ENCODE measurements at regions not wholly inside any gene's neighbourhood (a gene's known extent, or its start where the extent isn't known, plus 50 kb on each side); places are given as distances from the start of the nearest gene placed in this dataset.

DNA sequence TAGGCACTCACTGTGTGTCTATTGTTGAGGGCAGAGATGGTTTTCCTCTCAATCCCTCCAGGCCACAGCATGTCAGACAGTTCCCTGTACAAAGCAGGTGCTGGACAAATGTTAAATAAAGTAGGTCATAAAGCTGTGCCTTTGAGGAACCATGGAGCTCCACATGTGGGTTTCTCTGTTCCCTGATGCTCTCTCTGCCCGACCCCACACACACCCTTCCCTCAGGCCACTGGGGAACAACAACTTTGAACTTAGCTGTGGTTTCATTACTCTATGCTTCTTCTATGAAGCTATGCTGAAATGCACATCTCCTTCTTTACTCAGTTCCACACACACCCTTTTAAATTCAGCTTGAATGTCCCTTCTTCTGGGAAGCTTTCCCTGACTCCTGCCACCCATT is 415.3 kb downstream of the HRH4 start:
- TF ChIP-seq ARNTL (CRISPR knock-in tag; IDR thresholded peaks at IDR 0.05; ENCODE audit: borderline replicate concordance, low read depth), result no peak
- TF ChIP-seq ZC3H10 (CRISPR knock-in tag; IDR thresholded peaks at IDR 0.05), result no peak
- TF ChIP-seq, protein P1, sequence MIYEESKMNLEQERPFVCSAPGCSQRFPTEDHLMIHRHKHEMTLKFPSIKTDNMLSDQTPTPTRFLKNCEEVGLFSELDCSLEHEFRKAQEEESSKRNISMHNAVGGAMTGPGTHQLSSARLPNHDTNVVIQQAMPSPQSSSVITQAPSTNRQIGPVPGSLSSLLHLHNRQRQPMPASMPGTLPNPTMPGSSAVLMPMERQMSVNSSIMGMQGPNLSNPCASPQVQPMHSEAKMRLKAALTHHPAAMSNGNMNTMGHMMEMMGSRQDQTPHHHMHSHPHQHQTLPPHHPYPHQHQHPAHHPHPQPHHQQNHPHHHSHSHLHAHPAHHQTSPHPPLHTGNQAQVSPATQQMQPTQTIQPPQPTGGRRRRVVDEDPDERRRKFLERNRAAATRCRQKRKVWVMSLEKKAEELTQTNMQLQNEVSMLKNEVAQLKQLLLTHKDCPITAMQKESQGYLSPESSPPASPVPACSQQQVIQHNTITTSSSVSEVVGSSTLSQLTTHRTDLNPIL (CRISPR knock-in tag; IDR thresholded peaks at IDR 0.05; ENCODE audit: low read depth), result no peak
- TF ChIP-seq SNAI2 (CRISPR knock-in tag; IDR thresholded peaks at IDR 0.05), result no peak
- TF ChIP-seq RARB (CRISPR knock-in tag; IDR thresholded peaks at IDR 0.05), result no peak
- TF ChIP-seq ZFP3 (CRISPR knock-in tag; IDR thresholded peaks at IDR 0.05), result no peak
- TF ChIP-seq ZFP30 (CRISPR knock-in tag; IDR thresholded peaks at IDR 0.05), result no peak
- TF ChIP-seq TCF4 (CRISPR knock-in tag; IDR thresholded peaks at IDR 0.05; ENCODE audit: borderline replicate concordance), result no peak
- TF ChIP-seq GLIS3 (CRISPR knock-in tag; IDR thresholded peaks at IDR 0.05), result no peak
- no peak for TF ChIP-seq BACH2 (CRISPR knock-in tag; IDR thresholded peaks at IDR 0.05; ENCODE audit: borderline replicate concordance)
- TF ChIP-seq, protein P2, sequence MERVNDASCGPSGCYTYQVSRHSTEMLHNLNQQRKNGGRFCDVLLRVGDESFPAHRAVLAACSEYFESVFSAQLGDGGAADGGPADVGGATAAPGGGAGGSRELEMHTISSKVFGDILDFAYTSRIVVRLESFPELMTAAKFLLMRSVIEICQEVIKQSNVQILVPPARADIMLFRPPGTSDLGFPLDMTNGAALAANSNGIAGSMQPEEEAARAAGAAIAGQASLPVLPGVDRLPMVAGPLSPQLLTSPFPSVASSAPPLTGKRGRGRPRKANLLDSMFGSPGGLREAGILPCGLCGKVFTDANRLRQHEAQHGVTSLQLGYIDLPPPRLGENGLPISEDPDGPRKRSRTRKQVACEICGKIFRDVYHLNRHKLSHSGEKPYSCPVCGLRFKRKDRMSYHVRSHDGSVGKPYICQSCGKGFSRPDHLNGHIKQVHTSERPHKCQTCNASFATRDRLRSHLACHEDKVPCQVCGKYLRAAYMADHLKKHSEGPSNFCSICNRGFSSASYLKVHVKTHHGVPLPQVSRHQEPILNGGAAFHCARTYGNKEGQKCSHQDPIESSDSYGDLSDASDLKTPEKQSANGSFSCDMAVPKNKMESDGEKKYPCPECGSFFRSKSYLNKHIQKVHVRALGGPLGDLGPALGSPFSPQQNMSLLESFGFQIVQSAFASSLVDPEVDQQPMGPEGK (CRISPR knock-in tag; IDR thresholded peaks at IDR 0.05; ENCODE audit: borderline replicate concordance), result no peak
- TF ChIP-seq, protein P3, sequence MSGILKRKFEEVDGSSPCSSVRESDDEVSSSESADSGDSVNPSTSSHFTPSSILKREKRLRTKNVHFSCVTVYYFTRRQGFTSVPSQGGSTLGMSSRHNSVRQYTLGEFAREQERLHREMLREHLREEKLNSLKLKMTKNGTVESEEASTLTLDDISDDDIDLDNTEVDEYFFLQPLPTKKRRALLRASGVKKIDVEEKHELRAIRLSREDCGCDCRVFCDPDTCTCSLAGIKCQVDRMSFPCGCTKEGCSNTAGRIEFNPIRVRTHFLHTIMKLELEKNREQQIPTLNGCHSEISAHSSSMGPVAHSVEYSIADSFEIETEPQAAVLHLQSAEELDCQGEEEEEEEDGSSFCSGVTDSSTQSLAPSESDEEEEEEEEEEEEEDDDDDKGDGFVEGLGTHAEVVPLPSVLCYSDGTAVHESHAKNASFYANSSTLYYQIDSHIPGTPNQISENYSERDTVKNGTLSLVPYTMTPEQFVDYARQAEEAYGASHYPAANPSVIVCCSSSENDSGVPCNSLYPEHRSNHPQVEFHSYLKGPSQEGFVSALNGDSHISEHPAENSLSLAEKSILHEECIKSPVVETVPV (CRISPR knock-in tag; IDR thresholded peaks at IDR 0.05), result no peak
- no peak for TF ChIP-seq ESRRG (CRISPR knock-in tag; IDR thresholded peaks at IDR 0.05)
- TF ChIP-seq ISL1 (CRISPR knock-in tag; IDR thresholded peaks at IDR 0.05), result no peak

Data from SK-N-SH treated with all-trans-retinoic acid at 6 μM for 48 hours (cell line).